Activated CD4-positive, alpha-beta T cell treated with anti-CD3 and anti-CD28 coated beads for 36 hours (primary cell): ENCODE measurements at regions not wholly inside any gene's neighbourhood (a gene's known extent, or its start where the extent isn't known, plus 50 kb on each side); places are given as distances from the start of the nearest gene placed in this dataset.

Experiments
- ATAC-seq: fragments of 200-7000 bp; cut with Tn5 transposase; one replicate; pipeline ENCODE4 v1.10.0; 2021; ENCODE audit warnings: mild to moderate bottlenecking, moderate library complexity
- CTCF ChIA-PET: fragments of 350-600 bp; sonication (Branson Sonifier 250); formaldehyde crosslinking; loops from one replicate; lab custom pipeline; 2021; ENCODE audit warnings: antibody characterized with exemption; lab: Charles Lee
- POLR2A ChIA-PET: fragments of 350-600 bp; sonication (Branson Sonifier 250); formaldehyde crosslinking; loops from one replicate; lab custom pipeline; 2021; ENCODE audit warnings: antibody characterized with exemption, inconsistent platforms; lab: Charles Lee
- DNase-seq: peaks from one replicate; pipeline ENCODE4 v3.0.0-alpha.2; 2020
- H3K27ac Mint-ChIP-seq: one replicate; pipeline ENCODE4 v1.8.0; 2021; ENCODE audit warnings: mixed read lengths
- H3K27me3 Mint-ChIP-seq: one replicate; pipeline ENCODE4 v1.8.0; 2021; ENCODE audit warnings: mixed read lengths
- H3K36me3 Mint-ChIP-seq: one replicate; pipeline ENCODE4 v1.8.0; 2021; ENCODE audit warnings: low read depth, mixed read lengths
- H3K4me1 Mint-ChIP-seq: one replicate; pipeline ENCODE4 v1.8.0; 2021; ENCODE audit warnings: mixed read lengths
- H3K4me3 Mint-ChIP-seq: one replicate; pipeline ENCODE4 v1.8.0; 2021; ENCODE audit warnings: mild to moderate bottlenecking, moderate library complexity, mixed read lengths
- H3K9me3 Mint-ChIP-seq: one replicate; pipeline ENCODE4 v1.8.0; 2021; ENCODE audit warnings: low read depth, mixed read lengths
- intact Hi-C, 2 experiments: fragments of 100-400 bp; cut with DNase I in 1 of 2; cut with micrococcal nuclease in 1 of 2; formaldehyde crosslinking; loops; one replicate each; pipeline versions ENCODE4 v1.14.2 to v1.15.1; 2022 to 2024; cut with DNase I, micrococcal nuclease

GRCh38 chr6:167467282-167467681, 142.4 kb downstream of the TTLL2 start:
- H3K4me1 Mint-ChIP-seq = peaks cover 7% of the 10 kb centered on the region
- no peaks in the 10 kb centered on the region for H3K9me3 Mint-ChIP-seq
- no peaks in the 10 kb centered on the region for H3K36me3 Mint-ChIP-seq
- DNase-seq = no peak
- intact Hi-C loops = no loop called here
- H3K27ac Mint-ChIP-seq = no peak overlapping the region
- no peak for ATAC-seq
- CTCF ChIA-PET = no interaction called here
- H3K4me3 Mint-ChIP-seq = no peak overlapping the region
- POLR2A ChIA-PET = no interaction called here
- peaks cover 6% of the 10 kb centered on the region for H3K27me3 Mint-ChIP-seq

GRCh38 chr6:167467793-167468431, 143.0 kb downstream of the TTLL2 start:
- Mint-ChIP-seq H3K27ac (no peak overlapping the region), H3K9me3 (no peaks in the 10 kb centered on the region), H3K4me1 (peaks cover 7% of the 10 kb centered on the region), H3K36me3 (no peaks in the 10 kb centered on the region), H3K4me3 (no peak overlapping the region), H3K27me3 (peaks cover 4% of the 10 kb centered on the region)
- intact Hi-C loops = no loop called here
- ChIA-PET POLR2A (no interaction called here), CTCF (no interaction called here)
- DNase-seq (no peak), ATAC-seq (no peak)

GRCh38 chr6:167469101-167469500, 144.2 kb downstream of the TTLL2 start:
- POLR2A ChIA-PET = no interaction called here

GRCh38 chr6:167469672-167470071, 144.8 kb downstream of the TTLL2 start:
- H3K9me3 Mint-ChIP-seq = no peaks in the 10 kb centered on the region
- H3K36me3 Mint-ChIP-seq = no peaks in the 10 kb centered on the region
- no peak overlapping the region for H3K4me3 Mint-ChIP-seq
- DNase-seq = no peak
- no peak for ATAC-seq
- H3K27me3 Mint-ChIP-seq = peaks cover 4% of the 10 kb centered on the region
- peaks cover 7% of the 10 kb centered on the region for H3K4me1 Mint-ChIP-seq
- POLR2A ChIA-PET = no interaction called here
- intact Hi-C loops = no loop called here
- CTCF ChIA-PET = no interaction called here
- no peak overlapping the region for H3K27ac Mint-ChIP-seq

More at GRCh38 chr6:167469101-167469500, 144.2 kb downstream of the TTLL2 start:
- intact Hi-C loops = no loop called here
- Mint-ChIP-seq H3K27ac (no peak overlapping the region), H3K9me3 (no peaks in the 10 kb centered on the region), H3K36me3 (no peaks in the 10 kb centered on the region), H3K27me3 (peaks cover 4% of the 10 kb centered on the region), H3K4me3 (no peak overlapping the region), H3K4me1 (peaks cover 7% of the 10 kb centered on the region)
- DNase-seq = no peak
- ATAC-seq = no peak
- CTCF ChIA-PET = no interaction called here

GRCh38 chr6:167470101-167470835, 145.4 kb downstream of the TTLL2 start:
- CTCF ChIA-PET = no interaction called here
- Mint-ChIP-seq H3K36me3 (no peaks in the 10 kb centered on the region), H3K27ac (no peak overlapping the region), H3K27me3 (peaks cover 4% of the 10 kb centered on the region), H3K9me3 (no peaks in the 10 kb centered on the region), H3K4me3 (no peak overlapping the region), H3K4me1 (peaks cover 7% of the 10 kb centered on the region)
- ATAC-seq (no peak), DNase-seq (no peak)
- POLR2A ChIA-PET = no interaction called here
- intact Hi-C loops = no loop called here

- Mint-ChIP-seq H3K4me3 (no peak overlapping the region), H3K9me3 (no peaks in the 10 kb centered on the region), H3K27me3 (peaks cover 4% of the 10 kb centered on the region), H3K4me1 (peaks cover 7% of the 10 kb centered on the region), H3K36me3 (no peaks in the 10 kb centered on the region), H3K27ac (no peak overlapping the region)
- ChIA-PET CTCF (no interaction called here), POLR2A (no interaction called here)
- intact Hi-C loops = no loop called here
- ATAC-seq = no peak
- no peak for DNase-seq
These were observed 146.1 kb downstream of the TTLL2 start for GRCh38 chr6:167470836-167471547.

- POLR2A ChIA-PET = no interaction called here
- Mint-ChIP-seq H3K27me3 (peaks cover 6% of the 10 kb centered on the region), H3K9me3 (no peaks in the 10 kb centered on the region), H3K27ac (no peak overlapping the region), H3K4me3 (no peak overlapping the region), H3K4me1 (peaks cover 7% of the 10 kb centered on the region), H3K36me3 (no peaks in the 10 kb centered on the region)
- DNase-seq (no peak), ATAC-seq (no peak)
- intact Hi-C loops = no loop called here
- CTCF ChIA-PET = no interaction called here
These were observed 146.7 kb downstream of the TTLL2 start for GRCh38 chr6:167471548-167471930.

- ChIA-PET CTCF (interaction anchor here (0.6 kb wide), 2 partner anchors 41 to 1071 kb away, joined by 3 read pairs; no protein-coding TSS in a partner anchor), POLR2A (no interaction called here)
- no peaks in the 10 kb centered on the region for H3K36me3 Mint-ChIP-seq
- DNase-seq (no peak), ATAC-seq (no peak)
- intact Hi-C loops = no loop called here
- H3K4me3 Mint-ChIP-seq = no peak overlapping the region
- peaks cover 7% of the 10 kb centered on the region for H3K4me1 Mint-ChIP-seq
- H3K27me3 Mint-ChIP-seq = peaks cover 6% of the 10 kb centered on the region
- no peaks in the 10 kb centered on the region for H3K9me3 Mint-ChIP-seq
- no peak overlapping the region for H3K27ac Mint-ChIP-seq
These were observed 147.3 kb downstream of the TTLL2 start for GRCh38 chr6:167472148-167472547.

- Mint-ChIP-seq H3K27ac (no peak overlapping the region), H3K4me3 (no peak overlapping the region), H3K9me3 (no peaks in the 10 kb centered on the region), H3K4me1 (peaks cover 7% of the 10 kb centered on the region), H3K27me3 (peaks cover 2% of the 10 kb centered on the region), H3K36me3 (no peaks in the 10 kb centered on the region)
- CTCF ChIA-PET = interaction anchor here (0.6 kb wide), 1 partner anchor 42 kb away, joined by 3 read pairs; no protein-coding TSS in a partner anchor
- intact Hi-C loops = no loop called here
- DNase-seq = no peak
- ATAC-seq = no peak
- POLR2A ChIA-PET = no interaction called here
These were observed 148.0 kb downstream of the TTLL2 start for GRCh38 chr6:167472880-167473279.

GRCh38 chr6:167474171-167474570, 149.3 kb downstream of the TTLL2 start:
- Mint-ChIP-seq H3K4me3 (no peak overlapping the region), H3K36me3 (no peaks in the 10 kb centered on the region), H3K27ac (no peak overlapping the region), H3K4me1 (peaks cover 1% of the 10 kb centered on the region), H3K27me3 (peaks cover 7% of the 10 kb centered on the region), H3K9me3 (no peaks in the 10 kb centered on the region)
- intact Hi-C loops = no loop called here
- DNase-seq = no peak
- POLR2A ChIA-PET = no interaction called here
- ATAC-seq = no peak
- CTCF ChIA-PET = no interaction called here

- ChIA-PET POLR2A (no interaction called here), CTCF (no interaction called here)
- Mint-ChIP-seq H3K36me3 (no peaks in the 10 kb centered on the region), H3K9me3 (no peaks in the 10 kb centered on the region), H3K27me3 (peaks cover 7% of the 10 kb centered on the region), H3K4me3 (no peak overlapping the region), H3K27ac (no peak overlapping the region), H3K4me1 (no peaks in the 10 kb centered on the region)
- ATAC-seq (no peak), DNase-seq (no peak)
- intact Hi-C loops = no loop called here
These were observed 149.8 kb downstream of the TTLL2 start for GRCh38 chr6:167474725-167475124.

GRCh38 chr6:167475947-167476346, 151.1 kb downstream of the TTLL2 start:
- H3K27ac Mint-ChIP-seq = no peak overlapping the region
- DNase-seq = no peak
- ChIA-PET CTCF (no interaction called here), POLR2A (no interaction called here)
- H3K27me3 Mint-ChIP-seq = peaks cover 10% of the 10 kb centered on the region
- H3K9me3 Mint-ChIP-seq = no peaks in the 10 kb centered on the region
- intact Hi-C loops = no loop called here
- ATAC-seq = no peak
- H3K4me1 Mint-ChIP-seq = no peaks in the 10 kb centered on the region
- H3K4me3 Mint-ChIP-seq = no peak overlapping the region
- no peaks in the 10 kb centered on the region for H3K36me3 Mint-ChIP-seq
